ENCODE measurements at regions not wholly inside any gene's neighbourhood (a gene's known extent, or its start where the extent isn't known, plus 50 kb on each side); places are given as distances from the start of the nearest gene placed in this dataset.

DNA sequence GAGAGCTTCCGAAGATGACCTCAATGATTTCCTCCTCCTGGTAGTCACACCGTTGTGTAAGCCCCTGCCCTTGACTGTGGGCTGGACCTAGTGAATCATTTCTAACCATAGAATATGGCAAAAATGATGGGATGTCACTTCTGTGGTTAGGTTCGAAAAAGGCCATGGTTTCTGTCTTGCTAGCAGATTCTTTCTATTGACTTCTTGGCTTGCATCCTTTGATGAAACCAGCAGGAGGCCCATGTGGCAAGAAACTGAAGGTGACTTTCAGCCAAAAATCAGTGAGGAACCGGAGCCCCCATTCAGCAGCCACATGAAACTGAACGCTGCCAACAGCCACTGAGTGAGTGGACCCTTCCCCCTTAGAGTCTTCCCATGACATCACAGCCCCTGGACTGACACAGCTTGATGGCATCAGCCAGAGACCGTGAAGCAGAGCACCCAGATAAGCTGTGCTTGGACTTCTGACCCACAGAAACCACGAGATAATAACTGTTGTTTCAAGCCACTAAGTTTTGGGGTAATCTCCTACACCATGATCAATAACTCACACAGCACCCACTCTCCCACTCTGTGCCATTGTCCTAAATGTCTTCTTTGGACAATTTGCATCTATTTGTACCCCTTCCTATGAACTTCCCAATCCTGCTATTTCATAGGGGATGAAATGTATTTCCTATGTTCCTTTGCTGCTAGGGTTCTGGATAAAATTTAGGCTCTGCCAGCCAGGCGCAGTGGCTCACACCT, 148.0 kb upstream of the STX18 start:
- DNase-seq, result no peak

DNA sequence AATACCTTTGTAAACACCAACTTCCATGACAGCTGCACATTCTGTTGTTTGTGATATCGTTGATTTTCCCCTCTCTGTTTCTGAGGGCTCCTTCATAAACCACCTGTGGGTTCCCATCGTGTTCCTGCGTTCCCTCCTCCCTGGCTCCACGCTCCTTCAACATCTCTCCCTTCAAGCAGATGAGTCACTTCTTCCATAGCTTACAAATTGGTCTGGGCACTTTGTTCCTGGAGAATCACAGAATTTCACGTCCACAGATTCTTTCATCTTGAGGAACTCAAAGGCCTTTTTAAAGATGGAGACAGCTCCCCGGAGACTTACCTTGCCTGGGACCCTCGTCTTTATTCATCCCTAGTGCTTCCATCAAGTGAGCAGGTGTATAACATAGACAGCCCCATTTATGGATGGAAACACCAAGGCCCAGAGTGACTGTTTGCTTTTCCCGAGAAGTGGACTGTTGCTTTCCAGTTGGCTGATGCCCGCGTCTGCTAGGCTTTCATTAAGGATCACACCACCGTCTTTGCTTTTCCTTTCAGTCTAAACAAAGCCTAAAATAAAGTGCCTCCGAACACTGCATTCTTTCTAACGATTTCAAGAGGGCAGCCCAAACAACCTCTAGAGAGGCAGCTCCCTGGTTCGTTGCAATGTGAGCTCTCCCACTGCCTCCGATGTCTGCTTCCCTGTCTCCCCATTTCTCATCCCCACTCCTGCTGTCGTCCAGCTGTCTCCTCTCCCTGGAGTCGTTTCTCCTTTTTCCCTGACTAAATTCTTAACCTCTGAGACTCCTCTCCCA, 146.3 kb upstream of the STX18 start:
- DNase-seq, result no peak

DNA sequence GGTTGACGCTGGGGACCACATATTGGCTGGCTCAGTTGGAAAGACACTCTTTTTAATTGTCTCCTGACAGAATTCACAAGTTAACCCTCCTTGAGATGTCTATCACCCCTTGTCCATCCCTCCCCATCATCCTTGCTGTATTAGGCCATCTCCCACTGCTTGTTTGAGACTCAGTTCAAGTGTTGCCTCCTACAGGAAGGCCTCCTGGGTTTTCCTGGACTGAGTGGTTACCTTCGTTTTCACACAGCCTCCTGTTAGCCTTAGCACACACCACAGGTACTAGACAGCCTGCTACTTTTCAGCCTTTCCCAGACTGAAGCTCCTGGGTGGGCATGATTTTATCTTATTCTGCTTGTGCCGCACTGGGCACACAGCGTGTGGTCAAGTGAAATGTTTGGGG, 145.3 kb upstream of the STX18 start:
- DNase-seq, result no peak

DNA sequence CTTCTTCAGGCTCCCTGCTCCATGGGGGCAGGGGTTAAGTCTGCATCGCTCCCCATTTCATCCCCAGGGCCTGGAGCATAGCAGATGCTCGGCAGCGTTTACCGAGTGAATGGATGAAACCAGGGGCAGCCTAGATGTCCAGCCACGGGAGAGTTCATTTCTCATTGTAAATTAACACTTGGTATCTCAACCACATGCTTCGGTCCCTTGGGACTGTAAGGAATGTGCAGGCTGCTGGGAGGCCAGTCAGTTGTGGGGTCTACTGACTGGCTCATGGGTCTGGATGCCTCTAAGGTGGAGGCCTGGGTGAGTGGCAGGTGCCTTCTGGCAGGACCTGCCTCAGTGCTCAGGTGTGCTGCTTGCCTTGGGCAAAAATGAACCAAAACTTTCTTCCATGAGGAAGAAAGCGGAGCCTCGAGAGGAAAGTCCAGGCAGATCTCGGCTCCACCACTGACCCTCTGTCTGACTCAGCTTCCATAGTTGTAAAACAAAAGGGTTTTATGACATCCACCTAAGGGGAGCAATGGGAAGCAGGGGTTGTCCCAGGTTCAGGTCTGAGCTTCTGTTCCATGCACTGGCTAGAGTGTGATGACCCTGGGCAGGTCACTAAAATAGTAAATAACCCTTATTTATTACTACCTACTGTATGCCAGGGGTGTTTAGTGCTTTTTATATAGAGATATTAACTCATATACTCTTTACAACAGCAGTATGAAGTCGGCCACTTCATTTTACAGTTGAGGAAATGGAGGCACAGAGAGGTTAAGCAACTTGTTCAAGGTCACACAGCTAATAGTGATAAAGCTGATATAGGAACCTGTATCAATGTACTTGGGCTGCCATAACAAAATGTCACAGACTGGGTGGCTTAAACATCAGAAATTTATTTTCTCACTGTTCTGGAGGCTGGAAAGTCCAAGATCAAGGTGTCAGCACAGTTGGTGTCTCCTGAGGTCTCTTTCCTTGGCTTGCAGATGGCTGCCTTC, 144.3 kb upstream of the STX18 start:
- DNase-seq, result no peak

DNA sequence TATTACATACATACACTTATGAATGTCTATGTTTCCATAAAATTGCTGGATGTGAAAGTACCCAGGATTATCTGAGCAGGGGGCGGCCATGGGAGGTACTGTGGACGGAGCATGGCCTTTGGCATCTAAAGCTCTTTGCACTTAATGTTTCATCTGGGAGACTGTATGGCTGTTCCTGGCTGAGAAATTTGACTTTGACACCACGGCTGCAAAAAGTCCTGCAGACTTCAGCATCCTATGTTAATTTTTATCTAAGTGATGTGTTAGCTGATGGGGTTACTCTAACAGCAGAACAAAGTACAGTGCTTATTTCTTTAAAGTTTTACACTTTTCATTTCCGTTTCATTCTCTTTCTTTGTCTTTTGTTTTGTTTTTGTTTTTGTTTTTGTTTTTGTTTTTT, 139.8 kb upstream of the STX18 start:
- DNase-seq, result no peak

DNA sequence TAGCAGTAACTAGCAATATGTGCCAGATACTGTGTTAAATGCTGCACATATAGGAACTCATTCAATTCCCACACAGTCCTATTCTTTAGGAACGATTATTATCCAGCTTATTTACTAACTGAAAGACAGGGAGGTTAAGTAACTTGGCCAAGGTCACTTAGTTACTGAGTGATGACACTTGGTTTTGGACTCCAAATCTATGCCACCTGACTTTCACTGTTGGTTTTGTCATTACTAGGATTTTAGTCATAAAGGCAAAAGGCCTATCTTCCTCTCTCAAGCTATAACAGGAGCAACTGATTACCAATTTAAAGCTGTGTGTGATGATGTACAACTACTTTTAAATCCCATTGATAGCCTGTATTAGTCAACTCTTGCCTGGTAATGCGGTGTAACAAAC, 138.9 kb upstream of the STX18 start:
- DNase-seq, result no peak

DNA sequence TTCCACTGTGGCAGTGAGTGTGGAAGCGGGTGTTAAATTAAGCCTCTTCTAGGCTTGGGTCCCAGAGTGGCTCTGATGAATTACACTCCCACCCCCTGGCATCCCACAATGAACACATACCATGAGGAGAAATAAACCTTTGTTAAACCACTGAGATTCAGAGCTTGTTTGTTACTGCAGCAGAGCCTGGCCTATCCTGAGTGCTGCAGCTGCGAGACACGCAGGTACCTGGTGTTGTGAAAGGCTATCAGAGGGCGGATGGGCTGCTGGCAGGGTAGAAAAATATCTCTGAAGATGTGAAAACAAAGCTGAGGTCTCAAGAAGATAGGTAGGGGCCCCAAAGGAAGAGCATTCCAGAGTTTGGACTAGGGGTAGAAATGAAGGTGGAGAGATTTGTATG, 138.4 kb upstream of the STX18 start:
- no peak for DNase-seq

DNA sequence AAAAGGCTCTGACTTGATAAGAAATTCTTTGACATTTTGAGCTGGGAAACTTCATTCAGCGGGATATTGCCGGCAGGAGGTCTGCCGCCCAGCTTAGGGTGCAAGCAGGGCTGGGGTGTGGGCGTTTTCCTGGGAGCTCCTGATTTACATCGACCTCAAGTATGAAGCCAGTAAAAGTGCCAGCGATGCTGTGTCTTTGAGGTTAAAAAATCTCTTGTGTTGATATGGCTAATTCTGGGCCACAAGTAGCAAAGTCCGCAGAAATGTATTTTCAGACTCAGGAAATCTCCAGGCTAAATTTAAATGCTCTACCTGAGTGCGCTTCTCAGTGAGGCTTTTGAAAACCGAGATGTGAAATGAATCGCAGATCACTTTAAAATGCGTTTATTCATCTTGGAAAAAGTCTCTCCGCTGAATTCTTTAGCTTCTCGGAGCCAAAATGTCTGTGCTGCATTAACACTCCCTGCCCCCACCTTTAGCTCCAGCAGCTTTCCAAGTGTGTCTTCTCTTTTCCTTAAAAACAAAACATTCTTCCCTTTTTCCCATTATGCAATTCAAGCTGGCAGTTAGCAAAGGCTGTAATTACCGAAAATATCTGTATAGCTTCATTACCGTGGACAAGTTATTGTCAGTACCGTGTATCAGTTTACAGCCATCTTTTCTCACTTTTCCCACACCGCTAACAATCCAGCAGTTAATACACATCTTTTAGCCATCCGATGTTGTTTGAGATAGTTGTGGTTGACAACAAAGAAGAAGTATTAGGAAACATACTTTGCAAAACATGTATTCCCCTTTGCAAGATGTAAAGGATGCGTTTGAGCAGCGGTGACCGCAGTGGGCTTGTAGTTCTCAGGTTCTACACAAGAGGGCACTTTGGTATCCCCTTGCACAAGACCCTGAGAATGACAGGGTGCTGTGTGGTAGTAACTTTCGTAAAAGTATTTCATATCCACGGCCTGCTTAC, 136.0 kb upstream of the STX18 start:
- DNase-seq, result no peak

DNA sequence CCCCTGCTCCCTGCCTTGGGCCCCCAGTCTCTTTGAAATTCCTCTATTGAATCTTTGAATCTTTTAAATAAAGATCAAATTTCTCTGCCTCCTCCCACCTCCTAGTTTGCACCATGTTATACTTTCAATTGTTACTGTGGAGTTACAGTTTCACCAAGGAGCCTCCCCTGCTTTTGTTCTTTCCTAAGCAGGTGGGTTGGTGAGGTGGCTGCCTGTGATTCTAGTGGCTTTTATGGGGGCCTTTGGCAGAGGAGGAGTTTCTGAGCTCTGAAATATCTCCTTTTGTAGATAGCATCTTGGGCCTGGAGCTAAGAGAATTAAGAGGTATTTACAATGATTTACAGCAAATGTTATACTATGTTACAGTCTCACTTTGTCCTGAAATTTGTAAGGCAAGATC, 133.8 kb upstream of the STX18 start:
- DNase-seq, result no peak

DNA sequence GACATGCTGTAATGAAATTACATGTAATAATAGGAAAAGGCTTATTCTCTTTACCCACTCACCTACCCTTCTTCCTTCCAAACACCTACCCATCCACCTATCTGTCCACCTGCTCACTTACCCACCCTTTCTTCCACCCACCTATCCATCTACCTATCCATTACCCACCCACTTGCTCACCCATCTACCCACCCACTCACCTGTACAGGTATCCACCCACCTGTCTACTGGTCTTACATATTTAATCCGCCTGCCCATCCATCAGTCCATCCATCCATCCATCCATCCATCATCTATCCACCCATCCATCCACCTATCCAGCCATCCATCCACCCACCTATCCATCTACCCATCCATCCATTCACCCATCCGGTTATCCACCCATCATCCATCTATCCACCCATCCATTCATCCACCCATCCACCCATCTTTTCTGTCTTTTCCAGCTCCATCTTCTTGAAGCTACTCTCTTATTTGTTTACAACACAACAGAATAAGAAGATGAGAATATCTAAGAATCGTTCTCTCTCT, 133.3 kb upstream of the STX18 start:
- no peak for DNase-seq

DNA sequence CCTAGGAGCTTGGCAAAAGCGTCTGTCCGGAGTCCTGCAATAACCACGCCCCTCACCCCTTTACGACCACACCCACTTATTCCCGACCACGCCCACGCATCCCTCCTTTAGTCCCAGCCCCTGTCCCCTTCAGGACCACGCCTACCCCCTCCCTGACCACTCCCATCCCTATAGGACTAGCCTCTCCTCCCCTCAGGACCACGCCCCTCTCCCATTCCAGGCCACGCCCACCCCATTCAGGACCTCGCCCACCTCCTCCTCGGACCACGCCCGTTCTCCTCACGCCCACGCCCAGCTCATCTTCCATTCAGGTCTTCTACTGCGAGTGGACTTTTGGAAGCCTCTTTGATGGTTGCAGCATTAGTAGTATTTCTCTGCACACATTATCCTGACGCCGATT, 131.2 kb upstream of the STX18 start:
- no peak for DNase-seq

DNA sequence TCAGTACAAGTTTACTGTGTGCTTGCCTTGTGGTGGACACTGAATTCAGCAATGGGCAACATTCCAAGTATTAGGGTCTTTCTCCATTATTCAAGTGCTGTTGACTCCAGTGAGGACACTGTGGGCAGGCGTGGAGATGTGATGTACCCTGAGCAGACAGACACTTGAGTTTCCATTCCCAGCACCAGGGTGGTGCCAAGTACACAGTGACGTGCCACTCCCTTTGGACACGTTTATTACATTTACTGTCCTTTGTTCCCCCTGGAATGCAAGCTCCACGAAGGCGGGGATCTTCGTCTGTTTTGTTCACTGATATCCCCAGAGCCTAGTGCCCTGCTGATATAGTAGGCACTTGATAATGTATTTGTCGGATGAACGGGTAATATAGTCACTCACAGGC, 130.6 kb upstream of the STX18 start:
- no peak for DNase-seq

DNA sequence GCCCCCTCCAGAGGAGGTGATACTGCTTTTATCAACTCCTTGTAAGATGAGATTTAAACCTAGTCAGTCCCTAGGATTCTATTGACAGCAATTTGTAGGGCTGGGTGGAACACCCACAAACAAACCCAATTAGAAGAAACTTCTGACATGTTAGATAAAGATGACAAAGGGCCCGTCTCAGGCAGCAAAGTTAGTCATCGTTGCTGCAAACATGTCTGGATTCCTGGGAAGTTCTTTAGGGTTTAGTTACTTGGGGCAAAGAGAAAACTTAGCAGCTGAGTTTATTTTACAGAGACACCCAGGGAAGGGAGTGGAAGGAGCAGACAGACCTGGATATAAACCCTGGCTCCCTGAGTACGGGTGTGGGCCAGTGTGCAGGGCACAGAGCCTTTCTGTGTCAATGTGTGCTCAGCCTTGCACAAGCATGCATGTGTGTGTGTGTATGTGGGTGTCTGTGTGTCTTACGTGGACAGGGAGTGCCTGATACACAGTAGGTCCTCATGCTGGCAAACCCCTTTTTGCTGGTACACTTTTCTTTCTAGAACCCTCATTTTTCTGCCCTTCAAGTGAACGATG, 130.0 kb upstream of the STX18 start:
- DNase-seq, result no peak

DNA sequence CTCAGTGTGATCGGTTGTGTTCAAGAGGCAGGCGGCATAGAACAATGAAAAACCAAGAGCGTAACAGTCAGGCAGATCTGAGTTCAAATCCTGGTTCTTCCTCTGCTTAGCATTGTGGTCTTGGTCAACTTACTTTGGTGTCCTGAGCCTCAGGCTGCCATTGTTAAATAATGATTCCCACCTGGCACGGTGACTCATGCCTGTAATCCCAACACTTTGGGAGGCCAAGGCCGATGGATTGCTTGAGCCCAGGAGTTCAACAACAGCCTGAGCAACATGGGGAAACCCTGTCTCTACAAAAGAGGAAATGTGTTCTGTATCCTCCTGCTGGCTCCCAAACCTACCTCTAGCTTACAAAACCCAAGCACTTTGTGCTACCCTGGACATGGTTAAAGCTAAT, 129.0 kb upstream of the STX18 start:
- DNase-seq, result no peak

DNA sequence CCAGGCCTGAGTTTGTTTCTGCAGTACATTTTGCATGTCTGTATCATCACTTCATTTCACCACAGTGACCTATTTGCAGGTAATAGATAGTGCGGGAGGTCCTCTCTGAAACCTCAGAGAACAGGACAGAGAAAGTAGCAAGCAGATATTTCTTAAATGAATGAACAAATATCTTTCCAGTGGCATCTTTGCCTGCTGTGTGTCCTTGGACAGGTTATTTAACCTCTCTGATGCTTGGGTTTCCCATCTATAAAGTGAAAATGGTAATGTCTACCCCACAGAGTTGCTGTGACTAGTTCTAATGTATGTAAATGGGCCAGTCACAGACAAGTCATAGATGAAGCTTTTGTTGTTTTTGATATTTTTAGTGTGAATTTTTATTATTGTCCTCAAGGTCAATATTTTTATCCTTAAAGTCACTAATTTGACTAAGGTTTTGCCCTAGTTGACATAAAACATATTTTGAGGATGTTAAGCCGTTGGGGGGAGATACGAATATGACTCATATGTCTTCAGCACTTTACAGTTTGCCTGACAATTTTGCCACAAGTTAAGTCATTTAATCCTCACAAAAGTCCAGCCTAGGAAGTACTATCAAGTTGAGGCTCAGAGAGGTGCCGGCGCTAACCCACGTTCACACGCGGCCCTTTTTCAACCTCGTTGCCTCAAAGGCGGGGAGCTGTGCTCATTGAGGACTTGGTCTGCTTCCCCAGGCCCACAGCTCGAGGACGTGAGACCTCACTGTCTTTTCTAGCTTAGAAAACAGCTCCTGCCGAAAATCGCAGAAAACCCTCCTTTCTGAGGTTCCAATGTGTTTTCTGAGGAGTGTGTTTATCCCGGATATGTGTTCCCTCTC, 126.7 kb upstream of the STX18 start:
- DNase-seq, result no peak

DNA sequence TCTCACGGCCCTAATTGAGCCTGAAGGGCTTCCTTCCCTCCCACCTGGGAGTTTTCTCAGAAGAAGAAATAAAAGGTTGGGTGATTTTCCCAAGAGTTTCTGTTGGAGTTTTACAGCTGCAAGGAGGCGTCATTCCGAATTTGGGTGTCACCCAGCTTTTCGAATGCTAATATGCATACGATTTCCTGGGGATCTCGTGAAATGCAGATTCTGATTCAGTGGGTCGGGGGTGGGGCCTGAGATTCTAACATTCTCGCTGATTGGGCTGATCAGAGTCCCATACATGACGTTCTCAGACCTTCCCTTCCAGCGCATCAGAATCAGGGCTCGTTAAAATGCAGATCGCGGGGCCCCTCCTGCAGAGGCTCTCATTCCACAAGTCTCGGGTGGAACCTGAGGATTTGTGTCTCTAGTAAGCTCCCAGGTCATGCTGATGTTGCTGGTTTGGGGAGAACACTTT, 125.8 kb upstream of the STX18 start:
- no peak for DNase-seq

DNA sequence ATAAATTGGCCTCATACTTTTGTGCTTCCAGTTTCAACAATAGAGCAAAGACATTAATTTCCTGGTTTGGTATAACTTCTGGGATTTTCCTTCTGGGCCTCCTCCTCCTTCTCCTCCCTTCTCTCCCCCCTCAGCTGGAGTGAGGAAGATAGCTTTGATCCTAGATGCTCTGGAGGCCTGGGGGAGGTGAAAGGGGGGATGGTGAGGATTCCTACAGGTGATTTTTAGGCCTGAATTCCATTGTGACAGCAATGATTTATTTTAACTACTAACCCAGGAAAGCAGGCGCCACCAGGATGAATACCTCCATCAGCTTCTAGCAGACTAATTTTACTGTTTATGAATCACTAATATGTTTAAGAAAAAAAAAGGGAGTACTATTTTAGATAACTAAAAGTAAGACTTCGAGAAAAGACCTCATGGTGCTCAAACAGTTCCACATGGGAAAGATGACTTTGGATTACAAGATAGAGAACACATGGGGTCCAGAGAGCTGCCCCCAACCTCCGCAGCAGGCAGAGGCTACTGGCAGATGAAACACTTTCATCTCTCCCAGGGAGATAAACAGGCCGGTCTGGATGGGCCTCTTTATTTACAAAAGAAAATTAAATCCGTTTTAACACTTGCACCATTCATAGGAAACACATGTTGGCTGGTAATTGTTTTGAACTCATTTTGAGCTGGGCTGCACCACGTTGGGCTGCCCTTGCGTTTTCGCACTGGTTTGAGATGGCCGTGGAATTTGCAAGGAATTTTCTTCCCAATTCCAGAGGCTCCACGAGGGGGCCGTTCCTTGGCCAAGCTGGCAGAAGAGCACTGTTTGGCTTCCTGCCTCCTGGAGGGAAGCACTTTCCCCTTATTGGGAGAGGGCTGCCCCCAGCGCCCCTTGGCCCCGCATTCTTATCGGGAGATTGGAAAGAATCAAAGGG, 125.1 kb upstream of the STX18 start:
- no peak for DNase-seq

DNA sequence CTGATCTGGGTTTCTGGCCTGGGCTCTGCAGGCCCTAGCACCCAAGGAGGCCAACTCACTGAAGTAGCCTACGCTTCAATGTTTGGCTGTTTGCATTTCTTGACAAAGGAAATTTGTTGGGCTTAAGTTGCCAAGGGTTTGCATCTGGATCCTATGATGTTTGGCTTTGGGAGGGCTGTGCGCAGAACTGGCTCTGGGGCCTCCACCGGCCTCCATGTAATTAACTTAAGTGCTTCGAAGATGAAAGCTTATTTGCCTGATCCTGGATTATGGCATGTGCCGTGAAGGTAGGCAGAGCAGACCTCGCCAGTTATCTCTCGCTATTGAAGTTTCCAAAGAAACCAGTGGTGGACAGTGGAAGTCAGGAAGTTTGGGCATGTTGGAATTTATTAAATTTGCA, 124.3 kb upstream of the STX18 start:
- no peak for DNase-seq

DNA sequence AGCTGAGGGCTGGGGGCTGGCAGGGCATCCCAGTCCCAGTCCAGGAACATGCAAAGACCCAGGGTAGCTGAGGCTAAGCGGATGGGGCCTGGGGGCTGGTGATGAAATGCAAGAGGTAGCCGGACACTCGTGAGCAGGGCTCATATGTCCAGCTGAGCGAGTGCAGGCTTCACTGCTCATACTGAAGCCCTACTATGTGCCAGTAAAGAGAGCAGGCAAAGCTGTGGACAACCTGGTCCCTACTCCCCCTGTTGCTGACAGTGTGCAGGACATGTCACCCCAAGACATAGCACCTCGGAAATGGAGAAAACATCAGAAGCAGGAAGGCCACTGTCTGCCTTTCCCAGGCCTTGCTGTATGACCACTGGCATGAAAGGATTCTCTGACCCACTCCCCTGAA, 122.4 kb upstream of the STX18 start:
- no peak for DNase-seq

Data from NCI-H2171 (cell line).